OCI-LY3 (cell line): ENCODE measurements at regions not wholly inside any gene's neighbourhood (a gene's known extent, or its start where the extent isn't known, plus 50 kb on each side); places are given as distances from the start of the nearest gene placed in this dataset.

Experiments
- EZH2phosphoT487 ChIP-seq: fragments of 200-600 bp; shearing (Covaris generic); IDR thresholded peaks from 2 replicates; pipeline ENCODE4 v1.6.1; 2018; ENCODE audit warnings: antibody characterized with exemption, mixed run types, low read depth
- TF ChIP-seq, protein P1 (sequence below): fragments of 200-600, 300-600 bp; sonication (generic); IDR thresholded peaks from 2 replicates; pipeline ENCODE4 v1.5.1; 2014; ENCODE audit warnings: antibody characterized with exemption, low read length, low read depth

DNA sequence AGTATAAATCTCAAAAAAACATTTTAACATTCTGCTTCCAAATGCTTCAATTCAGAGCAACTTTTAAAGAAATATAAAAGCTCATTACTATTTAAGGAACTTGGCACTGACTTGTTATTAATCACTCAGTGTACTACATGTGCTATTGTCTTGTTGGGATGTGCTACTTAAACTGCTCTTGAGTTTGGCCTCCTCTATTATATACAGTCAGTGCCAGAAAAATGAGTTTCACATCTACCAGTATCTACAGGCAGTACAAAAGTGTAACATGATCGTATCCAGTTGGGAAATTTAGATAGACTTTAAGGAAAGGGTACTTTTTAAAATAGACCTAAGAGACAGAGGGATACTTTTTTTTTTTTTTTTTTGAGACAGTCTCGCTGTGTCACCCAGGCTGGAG is 627.3 kb upstream of the SLC35B3 start:
- TF ChIP-seq, protein P1, sequence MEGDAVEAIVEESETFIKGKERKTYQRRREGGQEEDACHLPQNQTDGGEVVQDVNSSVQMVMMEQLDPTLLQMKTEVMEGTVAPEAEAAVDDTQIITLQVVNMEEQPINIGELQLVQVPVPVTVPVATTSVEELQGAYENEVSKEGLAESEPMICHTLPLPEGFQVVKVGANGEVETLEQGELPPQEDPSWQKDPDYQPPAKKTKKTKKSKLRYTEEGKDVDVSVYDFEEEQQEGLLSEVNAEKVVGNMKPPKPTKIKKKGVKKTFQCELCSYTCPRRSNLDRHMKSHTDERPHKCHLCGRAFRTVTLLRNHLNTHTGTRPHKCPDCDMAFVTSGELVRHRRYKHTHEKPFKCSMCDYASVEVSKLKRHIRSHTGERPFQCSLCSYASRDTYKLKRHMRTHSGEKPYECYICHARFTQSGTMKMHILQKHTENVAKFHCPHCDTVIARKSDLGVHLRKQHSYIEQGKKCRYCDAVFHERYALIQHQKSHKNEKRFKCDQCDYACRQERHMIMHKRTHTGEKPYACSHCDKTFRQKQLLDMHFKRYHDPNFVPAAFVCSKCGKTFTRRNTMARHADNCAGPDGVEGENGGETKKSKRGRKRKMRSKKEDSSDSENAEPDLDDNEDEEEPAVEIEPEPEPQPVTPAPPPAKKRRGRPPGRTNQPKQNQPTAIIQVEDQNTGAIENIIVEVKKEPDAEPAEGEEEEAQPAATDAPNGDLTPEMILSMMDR: no peak
- no peak for TF ChIP-seq EZH2phosphoT487
